RPMI7951 (cell line): ENCODE measurements at regions not wholly inside any gene's neighbourhood (a gene's known extent, or its start where the extent isn't known, plus 50 kb on each side); places are given as distances from the start of the nearest gene placed in this dataset.

Source experiments
- DNase-seq: peaks from one replicate; pipeline ENCODE4 v3.0.0-alpha.2; 2012; ENCODE audit warnings: low read depth

DNA sequence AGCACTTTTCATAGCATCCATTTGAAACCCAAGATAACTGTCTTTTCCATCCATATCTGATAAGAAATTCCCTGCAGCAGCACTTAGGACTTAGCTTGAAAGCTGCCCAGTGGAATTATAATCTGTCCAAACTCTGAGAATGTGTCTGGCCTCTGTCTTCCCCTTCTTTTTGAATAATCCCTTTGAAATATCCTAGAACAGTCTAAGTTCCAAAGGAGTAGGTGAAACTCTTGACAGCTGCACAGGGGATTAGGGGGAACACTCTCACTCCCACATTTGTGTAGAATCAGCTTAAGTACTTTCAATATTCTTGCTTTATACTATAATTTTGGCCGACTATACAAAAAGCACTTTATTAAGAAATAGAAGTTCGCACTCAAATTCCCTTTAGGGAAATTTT is 157.7 kb downstream of the PAPSS1 start:
- DNase-seq: no peak

DNA sequence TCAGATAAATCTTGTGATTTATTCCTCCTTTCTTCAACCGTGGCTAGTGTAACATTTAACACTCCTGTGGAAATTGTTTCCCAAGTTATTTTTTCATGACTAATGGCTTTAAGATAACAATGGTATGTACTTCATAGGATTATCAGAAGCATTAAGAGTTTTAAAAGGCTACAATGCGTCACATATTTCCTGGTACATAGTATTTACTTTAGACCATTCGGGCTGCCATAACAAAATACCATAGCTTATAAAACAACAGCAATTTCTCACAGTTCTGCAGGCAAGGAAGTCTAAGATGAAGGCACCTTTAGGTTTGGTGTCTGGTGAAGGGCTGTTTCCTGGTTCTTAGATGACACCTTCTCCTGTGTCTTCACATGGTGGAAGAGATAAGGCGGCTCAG is 158.6 kb downstream of the PAPSS1 start:
- no peak for DNase-seq

DNA sequence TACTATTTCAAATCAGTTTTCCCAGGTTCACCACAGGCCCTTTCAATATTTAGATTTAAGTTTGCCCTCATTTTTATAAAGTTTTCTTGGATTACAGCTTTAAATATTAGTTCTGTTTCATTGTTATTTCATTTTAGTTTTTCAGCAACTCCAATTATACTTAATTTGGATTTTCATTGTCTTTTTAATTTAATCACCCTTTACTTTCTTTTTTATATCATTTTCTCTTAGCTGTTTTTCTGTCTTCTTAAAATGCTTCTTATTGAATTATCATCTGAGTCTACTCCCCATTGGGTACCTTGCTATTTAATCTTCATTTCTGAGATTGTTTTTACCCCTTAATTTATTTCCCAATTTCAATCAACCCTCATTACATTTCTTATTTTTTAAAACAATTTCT is 160.4 kb downstream of the PAPSS1 start:
- DNase-seq: no peak

GRCh38 chr4:107552306-107552705 is 167.7 kb downstream of the PAPSS1 start:
- DNase-seq: no peak

- peak; percentile 22 for DNase-seq
Measured at GRCh38 chr4:107548211-107548905, 171.7 kb downstream of the PAPSS1 start.

GRCh38 chr4:107546638-107547037 is 173.4 kb downstream of the PAPSS1 start:
- no peak for DNase-seq

- no peak for DNase-seq
Measured at GRCh38 chr4:107541511-107541910, 178.5 kb downstream of the PAPSS1 start.

- no peak for DNase-seq
Measured at GRCh38 chr4:107531927-107532326, 188.1 kb downstream of the PAPSS1 start.

GRCh38 chr4:107520368-107520767 is 199.7 kb downstream of the PAPSS1 start:
- no peak for DNase-seq

GRCh38 chr4:107519053-107519452 is 201.0 kb downstream of the PAPSS1 start:
- DNase-seq: peak; percentile 24

GRCh38 chr4:107518076-107518475 is 202.0 kb downstream of the PAPSS1 start:
- DNase-seq: no peak

DNA sequence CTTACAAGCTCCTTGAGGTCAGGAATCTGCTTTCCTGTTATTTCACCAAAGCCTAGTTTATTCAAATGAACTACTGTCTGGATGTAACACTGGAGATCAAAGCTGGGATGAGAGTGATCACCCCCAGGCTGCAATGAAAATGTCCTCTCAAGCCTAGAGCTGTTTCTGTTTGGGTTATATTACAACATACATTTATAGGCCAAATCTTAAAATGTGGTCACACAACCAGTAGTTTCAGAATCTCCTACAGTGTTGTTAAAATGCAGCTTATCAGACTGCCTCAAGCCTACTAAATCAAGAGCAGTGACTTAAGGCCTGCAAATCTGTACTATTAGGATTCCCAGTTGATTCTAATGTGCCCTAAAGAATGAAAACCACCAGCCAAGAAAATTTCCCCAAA is 207.5 kb downstream of the PAPSS1 start:
- no peak for DNase-seq

- DNase-seq: no peak
Measured at GRCh38 chr4:107509615-107510014, 210.4 kb downstream of the PAPSS1 start.

DNA sequence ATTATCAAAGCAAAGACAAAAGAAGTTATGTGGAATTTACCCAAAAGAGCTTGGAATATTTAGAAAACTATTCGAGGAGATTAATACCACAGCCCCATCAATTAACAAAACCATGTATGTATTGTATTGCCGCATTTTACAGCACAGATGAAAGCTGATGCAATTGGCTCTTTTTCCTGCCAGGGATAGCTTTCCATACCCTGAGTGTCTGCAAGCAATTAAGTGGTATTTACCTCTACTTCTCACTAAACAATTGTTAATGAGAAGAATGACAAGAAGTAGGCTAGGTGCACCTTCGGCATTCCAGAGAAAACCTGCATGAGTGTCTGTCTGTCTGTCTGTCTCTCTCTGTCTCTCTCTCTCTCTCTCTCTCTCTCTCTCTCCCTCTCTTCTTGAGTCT is 219.5 kb downstream of the PAPSS1 start:
- DNase-seq: no peak

DNA sequence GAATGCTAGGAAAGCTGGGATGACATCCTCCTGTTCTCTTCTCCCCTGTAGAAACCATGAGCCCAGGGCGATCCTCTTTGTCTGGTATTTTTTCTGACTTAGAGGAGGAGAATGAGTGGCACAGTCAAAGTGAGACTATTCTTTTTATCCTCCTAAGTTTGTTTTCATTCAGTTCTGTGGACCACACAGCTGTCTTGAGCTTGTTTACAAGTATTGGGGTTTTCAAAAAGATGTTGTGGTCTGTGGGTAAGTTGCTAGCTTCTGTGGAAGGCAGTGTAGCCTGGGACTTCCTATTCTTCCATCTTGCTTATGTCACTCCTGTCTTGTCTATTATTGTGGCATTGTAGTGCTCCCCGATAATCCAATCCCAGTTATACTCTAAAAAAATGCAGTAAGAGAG is 223.0 kb downstream of the PAPSS1 start:
- no peak for DNase-seq

DNA sequence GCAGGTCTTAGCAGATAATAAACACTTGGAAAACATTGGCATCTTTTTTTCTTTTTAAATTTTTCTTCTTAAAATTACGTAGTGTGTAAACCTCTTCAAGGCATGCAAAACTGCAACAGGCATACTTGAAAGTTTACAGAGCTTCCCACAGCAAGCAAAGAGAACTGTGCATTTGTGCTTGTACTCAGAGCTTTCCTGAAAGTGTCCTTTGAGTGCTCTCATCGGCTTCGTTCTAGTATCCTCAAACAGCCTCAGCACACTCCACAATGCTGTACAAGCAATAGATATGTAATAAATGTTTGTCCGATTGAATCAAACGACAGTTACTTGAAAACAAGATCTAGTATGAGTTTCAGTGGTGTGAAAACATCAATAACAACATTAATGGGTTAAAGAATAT is 227.5 kb downstream of the PAPSS1 start:
- no peak for DNase-seq

GRCh38 chr4:107490116-107490515 is 229.9 kb downstream of the PAPSS1 start:
- no peak for DNase-seq

DNA sequence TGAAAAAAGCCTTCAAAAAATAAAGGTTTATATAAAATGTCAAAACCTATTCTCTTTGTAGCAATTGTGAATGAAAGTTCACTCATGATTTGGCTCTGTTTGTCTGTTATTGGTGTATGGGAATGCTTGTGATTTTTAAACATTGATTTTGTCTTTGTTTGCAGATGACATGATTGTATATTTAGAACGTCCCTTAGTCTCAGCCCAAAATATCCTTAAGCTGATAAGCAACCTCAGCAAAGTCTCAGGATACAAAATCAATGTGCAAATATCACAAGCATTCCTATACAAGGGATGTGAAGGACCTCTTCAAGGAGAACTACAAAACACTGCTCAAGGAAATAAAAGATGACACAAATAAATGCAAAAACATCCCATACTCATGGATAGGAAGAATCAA is 236.4 kb downstream of the PAPSS1 start:
- DNase-seq: peak; percentile 19

DNA sequence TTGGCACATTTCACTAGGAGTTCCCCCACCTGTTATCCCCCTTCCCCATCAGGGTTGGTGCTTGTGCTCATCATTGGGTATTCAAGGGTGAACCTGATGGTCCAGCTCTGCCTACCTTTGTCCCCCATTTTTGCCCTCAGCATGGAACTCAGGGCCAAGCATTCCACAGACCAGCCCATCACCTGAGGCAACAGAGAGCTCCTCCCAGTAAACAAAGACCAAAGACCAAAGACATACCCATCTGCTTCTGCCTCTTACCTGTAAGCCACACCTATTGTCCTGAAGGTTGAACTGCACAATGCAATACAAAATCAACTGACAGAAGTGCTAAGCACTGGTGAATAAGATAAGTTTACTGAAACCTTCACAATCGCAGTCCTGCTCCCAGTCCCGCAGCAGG is 237.5 kb downstream of the PAPSS1 start:
- no peak for DNase-seq

DNA sequence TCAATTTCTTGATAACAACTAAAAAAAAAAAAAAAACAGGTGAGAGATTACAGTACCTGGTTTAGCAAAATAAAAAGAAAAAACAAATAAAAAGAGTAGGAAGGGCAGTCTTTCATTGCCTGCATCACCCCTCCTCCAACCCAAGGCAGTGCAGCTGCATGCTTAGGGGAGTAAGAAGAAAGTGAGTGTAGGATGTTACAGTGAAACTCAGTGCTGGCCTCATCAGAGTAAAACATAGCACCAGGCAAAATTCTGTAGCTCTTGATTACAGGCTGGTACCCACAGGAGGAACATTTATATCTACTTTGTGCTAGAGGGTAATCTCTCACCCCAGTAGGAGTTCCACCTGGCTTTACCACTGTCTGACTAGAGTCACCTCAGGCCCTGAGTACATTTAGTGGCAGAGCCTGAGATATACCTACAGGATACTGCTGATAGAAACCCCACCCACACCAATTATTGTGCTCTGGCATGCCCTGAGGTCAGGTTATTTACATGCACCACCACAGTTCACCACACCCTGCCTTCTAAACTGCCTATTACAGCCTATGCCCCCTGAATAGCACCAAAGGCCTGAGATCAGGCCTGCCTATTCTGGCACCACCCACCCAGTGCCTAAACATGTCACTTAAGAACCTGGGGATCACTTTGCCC is 241.6 kb downstream of the PAPSS1 start:
- DNase-seq: no peak

DNA sequence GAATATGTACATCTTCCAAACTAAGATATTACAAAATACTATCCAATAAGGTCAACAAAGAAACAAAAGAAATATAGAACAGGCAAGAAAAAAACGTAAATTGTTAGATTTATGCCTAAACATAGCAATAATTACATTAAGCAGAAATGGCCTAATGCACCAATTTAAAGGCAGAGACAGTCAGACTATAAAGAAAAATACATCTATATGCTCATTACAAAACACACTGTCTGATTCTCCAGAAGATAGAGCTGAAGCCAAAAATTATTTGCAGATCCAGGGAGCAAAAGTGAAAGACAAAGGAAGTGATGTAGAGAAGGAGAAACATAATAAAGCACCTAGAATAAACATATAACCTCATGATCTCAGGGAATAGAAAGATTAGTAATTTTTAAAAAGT is 246.9 kb downstream of the PAPSS1 start:
- no peak for DNase-seq

DNA sequence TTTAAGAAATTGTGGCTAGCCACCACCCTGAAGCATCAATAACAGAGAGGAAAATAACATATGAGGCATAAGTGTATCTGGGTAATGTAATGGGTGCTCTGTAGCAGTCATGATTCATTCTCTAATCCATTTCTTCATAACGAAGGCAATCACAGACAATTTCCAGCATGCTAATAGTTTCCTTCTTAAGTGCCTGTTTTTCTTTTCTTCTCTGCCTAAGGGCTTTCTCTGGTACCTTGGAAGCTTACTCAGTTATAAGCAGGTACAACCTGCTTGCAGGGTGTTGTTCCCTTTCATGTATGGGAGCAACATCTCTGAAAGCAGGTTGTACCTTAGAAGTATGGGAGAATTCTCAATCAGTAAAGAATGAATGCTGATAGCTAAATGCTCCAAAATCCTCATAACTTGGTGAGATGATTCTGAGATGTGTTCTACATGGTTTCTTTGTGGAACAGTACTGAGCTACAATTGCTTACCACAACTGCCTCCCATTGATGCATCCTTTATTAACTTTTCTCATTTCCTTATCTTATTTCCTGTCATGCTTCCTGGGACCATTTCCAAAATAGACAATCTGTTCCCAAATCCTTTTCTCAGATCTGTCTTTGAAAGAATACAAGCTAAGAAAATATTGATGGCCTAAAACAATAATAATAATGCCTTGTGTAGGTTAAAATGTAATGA is 247.6 kb downstream of the PAPSS1 start:
- DNase-seq: no peak

DNA sequence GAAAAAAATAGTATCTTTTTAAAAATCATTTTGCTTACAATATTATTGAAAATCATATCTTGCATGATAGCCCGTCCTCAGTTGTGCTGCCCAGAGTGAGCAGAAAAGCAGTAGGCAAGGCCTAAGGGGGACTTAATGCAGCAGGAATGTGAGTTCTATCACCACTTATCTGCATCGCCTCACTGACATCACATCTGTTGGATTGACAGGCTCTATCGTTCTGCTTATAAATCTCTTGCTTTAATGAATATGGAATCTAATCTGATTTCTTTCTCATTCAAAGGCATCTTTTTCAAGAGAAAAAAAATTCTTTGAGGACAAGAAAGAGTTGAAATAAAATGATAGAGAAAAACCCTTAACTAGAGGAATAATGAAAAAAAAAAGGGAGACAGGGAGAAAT is 249.9 kb downstream of the PAPSS1 start:
- no peak for DNase-seq
